HG03469 (cell line): ENCODE measurements at regions not wholly inside any gene's neighbourhood (a gene's known extent, or its start where the extent isn't known, plus 50 kb on each side); places are given as distances from the start of the nearest gene placed in this dataset.

ENCODE experiments used
- ATAC-seq: cut with Tn5 transposase; IDR thresholded peaks from one replicate; pipeline ENCODE4 v1.9.1; 2021; ENCODE audit warnings: mild to moderate bottlenecking, moderate library complexity, moderate number of reproducible peaks; ENCODE audit not compliant: unreplicated experiment

GRCh38 chr10:112087953-112088456 is 95.6 kb downstream of the GPAM start:
- no peak for ATAC-seq

- no peak for ATAC-seq
Measured at GRCh38 chr10:112091703-112092102, 91.9 kb downstream of the GPAM start.

GRCh38 chr10:112092519-112092918 is 91.0 kb downstream of the GPAM start:
- no peak for ATAC-seq

DNA sequence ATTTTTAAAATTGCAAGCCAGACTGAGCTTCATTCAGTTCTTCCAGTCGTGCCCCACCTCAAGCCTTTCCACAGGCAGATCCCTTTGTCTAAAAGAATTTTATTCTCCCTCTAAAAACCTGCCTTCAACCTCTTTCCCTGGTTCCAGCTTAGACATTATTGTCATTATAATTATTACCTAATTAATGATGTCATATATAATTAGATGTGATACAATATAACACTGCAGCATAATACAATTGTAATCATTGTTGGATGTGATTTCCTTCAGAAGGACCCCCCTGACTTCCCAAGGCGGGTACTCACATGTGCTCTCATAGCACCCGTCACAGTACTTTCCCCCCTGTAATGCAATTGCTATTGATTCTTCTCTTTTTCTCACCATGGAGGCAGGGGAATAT is 88.6 kb downstream of the GPAM start:
- no peak for ATAC-seq

DNA sequence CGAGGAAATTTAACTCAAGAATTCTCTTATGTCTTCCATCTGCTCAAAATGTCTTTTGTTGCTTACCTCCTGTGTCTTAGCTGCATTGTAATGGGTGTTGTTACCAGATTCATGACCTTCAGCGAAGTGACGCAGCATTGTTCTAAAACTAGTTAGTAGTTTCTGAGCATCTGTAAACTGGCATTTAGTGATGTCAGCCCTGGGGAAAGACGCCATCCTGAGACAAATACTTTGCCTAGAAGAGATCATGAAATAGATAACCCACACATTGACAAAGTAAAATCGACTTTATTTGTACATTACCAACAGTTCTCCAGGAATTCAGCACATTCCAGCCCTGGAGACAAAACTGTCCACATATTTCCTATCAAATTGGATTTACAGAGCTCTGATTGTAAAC is 87.8 kb downstream of the GPAM start:
- no peak for ATAC-seq

GRCh38 chr10:112098682-112099081 is 84.9 kb downstream of the GPAM start:
- ATAC-seq, result no peak
